ENCODE measurements at regions not wholly inside any gene's neighbourhood (a gene's known extent, or its start where the extent isn't known, plus 50 kb on each side); places are given as distances from the start of the nearest gene placed in this dataset.
A peak's percentile ranks its signal among the peaks of the same experiment; 100 is the strongest.

- DNase-seq: no peak
These were observed 316.8 kb upstream of the GBE1 start for GRCh38 chr3:82078246-82078645.

- DNase-seq: no peak
These were observed 306.0 kb upstream of the GBE1 start for GRCh38 chr3:82067420-82067819.

- DNase-seq: no peak
These were observed 297.4 kb upstream of the GBE1 start for GRCh38 chr3:82058809-82059208.

GRCh38 chr3:82055792-82056191, 294.3 kb upstream of the GBE1 start:
- DNase-seq: no peak

GRCh38 chr3:82054849-82055248, 293.4 kb upstream of the GBE1 start:
- no peak for DNase-seq

- no peak for DNase-seq
These were observed 291.8 kb upstream of the GBE1 start for GRCh38 chr3:82053236-82053635.

GRCh38 chr3:82050382-82050781, 288.9 kb upstream of the GBE1 start:
- DNase-seq: no peak

GRCh38 chr3:82048711-82049110, 287.3 kb upstream of the GBE1 start:
- DNase-seq: no peak

- DNase-seq: peak; percentile 65
These were observed 283.7 kb upstream of the GBE1 start for GRCh38 chr3:82044930-82045705.

GRCh38 chr3:82038556-82038955, 277.1 kb upstream of the GBE1 start:
- peak; percentile 16 for DNase-seq

- no peak for DNase-seq
These were observed 271.7 kb upstream of the GBE1 start for GRCh38 chr3:82033186-82033585.

- DNase-seq: no peak
These were observed 270.2 kb upstream of the GBE1 start for GRCh38 chr3:82031596-82031995.

- no peak for DNase-seq
These were observed 269.5 kb upstream of the GBE1 start for GRCh38 chr3:82030916-82031315.

- DNase-seq: no peak
These were observed 261.4 kb upstream of the GBE1 start for GRCh38 chr3:82022836-82023235.

- no peak for DNase-seq
These were observed 258.8 kb upstream of the GBE1 start for GRCh38 chr3:82020282-82020681.

GRCh38 chr3:82015241-82015640, 253.8 kb upstream of the GBE1 start:
- DNase-seq: no peak

- DNase-seq: no peak
These were observed 251.3 kb upstream of the GBE1 start for GRCh38 chr3:82012775-82013174.

- DNase-seq: no peak
These were observed 249.9 kb upstream of the GBE1 start for GRCh38 chr3:82011336-82011735.

- no peak for DNase-seq
These were observed 243.8 kb upstream of the GBE1 start for GRCh38 chr3:82005266-82005665.

- DNase-seq: no peak
These were observed 242.8 kb upstream of the GBE1 start for GRCh38 chr3:82004266-82004665.

- no peak for DNase-seq
These were observed 241.7 kb upstream of the GBE1 start for GRCh38 chr3:82002986-82003642.

- DNase-seq: no peak
These were observed 241.0 kb upstream of the GBE1 start for GRCh38 chr3:82002491-82002890.

GRCh38 chr3:82001276-82001923, 240.0 kb upstream of the GBE1 start:
- DNase-seq: peak; percentile 17

GRCh38 chr3:82000773-82001172, 239.3 kb upstream of the GBE1 start:
- DNase-seq: peak; percentile 39
